Neural cell (in vitro differentiated cells): ENCODE measurements at regions not wholly inside any gene's neighbourhood (a gene's known extent, or its start where the extent isn't known, plus 50 kb on each side); places are given as distances from the start of the nearest gene placed in this dataset.

ENCODE experiments used
- H2AFZ ChIP-seq: fragments of 200-600, 300-800 bp; sonication (generic), shearing (Covaris generic); 2 replicates; pipeline ENCODE4 v1.6.0; 2014; ENCODE audit warnings: low read depth, mild to moderate bottlenecking, antibody characterized with exemption, low read length, moderate library complexity
- H3F3A ChIP-seq: fragments of 200-600 bp; shearing (Covaris generic); 2 replicates; pipeline ENCODE4 v1.6.1; 2016; ENCODE audit warnings: mild to moderate bottlenecking, moderate library complexity, mixed read lengths, antibody characterized with exemption, low read length; ENCODE audit not compliant: insufficient read depth, poor library complexity, severe bottlenecking
- H3K27ac ChIP-seq: fragments of 200-600, 300-800 bp; sonication (generic), shearing (Covaris generic); 2 replicates; pipeline ENCODE4 v1.5.1; 2014; ENCODE audit warnings: mild to moderate bottlenecking, low read length, moderate library complexity
- H3K27me3 ChIP-seq: fragments of 300-800, 200-600 bp; sonication (generic), shearing (Covaris generic); 2 replicates; pipeline ENCODE4 v1.6.0; 2014; ENCODE audit warnings: mild to moderate bottlenecking, low read depth, low read length, moderate library complexity; ENCODE audit not compliant: insufficient read depth
- H3K36me3 ChIP-seq: fragments of 300-800, 200-600 bp; sonication (generic), shearing (Covaris generic); 2 replicates; pipeline ENCODE4 v1.5.1; 2014; ENCODE audit warnings: mild to moderate bottlenecking, antibody characterized with exemption, low read length, moderate library complexity; ENCODE audit not compliant: insufficient read depth
- H3K4me2 ChIP-seq: fragments of 300-800, 200-600 bp; sonication (generic), shearing (Covaris generic); 2 replicates; pipeline ENCODE4 v1.6.0; 2014; ENCODE audit warnings: mild to moderate bottlenecking, low read length
- H3K4me3 ChIP-seq: fragments of 300-800, 200-600 bp; sonication (generic), shearing (Covaris generic); 2 replicates; pipeline ENCODE4 v1.5.1; 2014; ENCODE audit warnings: mild to moderate bottlenecking, low read length, moderate library complexity
- H3K79me2 ChIP-seq: fragments of 200-600 bp; shearing (Covaris generic); replicated peaks from 2 replicates; pipeline ENCODE4 v1.6.0; 2014; ENCODE audit warnings: mild to moderate bottlenecking, low read length, moderate library complexity; ENCODE audit not compliant: insufficient read depth
- H3K9ac ChIP-seq: fragments of 300-800, 200-600 bp; sonication (generic), shearing (Covaris generic); 2 replicates; pipeline ENCODE4 v1.6.1; 2016; ENCODE audit warnings: mild to moderate bottlenecking, low read length, mixed read lengths
- H3K9me2 ChIP-seq: fragments of 200-600 bp; shearing (Covaris generic); 2 replicates; pipeline ENCODE4 v1.6.1; 2016; ENCODE audit warnings: mild to moderate bottlenecking, low read length, mixed read lengths; ENCODE audit not compliant: insufficient read depth
- H3K9me3 ChIP-seq: fragments of 200-600, 300-800 bp; sonication (generic), shearing (Covaris generic); 2 replicates; pipeline ENCODE4 v1.6.1; 2016; ENCODE audit warnings: mild to moderate bottlenecking, mixed run types, low read length, moderate library complexity, mixed read lengths
- H4K20me1 ChIP-seq: fragments of 200-600 bp; shearing (Covaris generic); 2 replicates; pipeline ENCODE4 v1.6.1; 2016; ENCODE audit warnings: mild to moderate bottlenecking, mixed run types; ENCODE audit not compliant: insufficient read depth
- CTCF ChIP-seq: fragments of 450-650 bp; IDR thresholded peaks from 2 replicates; pipeline ENCODE4 v1.5.1; 2014; ENCODE audit warnings: antibody characterized with exemption, mild to moderate bottlenecking, moderate library complexity; ENCODE audit not compliant: poor library complexity, severe bottlenecking
- EP300 ChIP-seq: fragments of 450-650 bp; conservative IDR thresholded peaks from 2 replicates; pipeline ENCODE4 v1.6.1; 2014; ENCODE audit warnings: antibody characterized with exemption, mild to moderate bottlenecking, moderate library complexity; ENCODE audit not compliant: poor library complexity, severe bottlenecking
- EZH2 ChIP-seq: fragments of 200-600, 300-800 bp; shearing (Covaris generic), sonication (generic); IDR thresholded peaks from 2 replicates; pipeline ENCODE4 v1.6.1; 2014; ENCODE audit warnings: antibody characterized with exemption, low read length, borderline replicate concordance, mild to moderate bottlenecking; ENCODE audit not compliant: insufficient read depth, poor library complexity, severe bottlenecking
- MXI1 ChIP-seq: fragments of 450-650 bp; conservative IDR thresholded peaks from 2 replicates; pipeline ENCODE4 v1.6.1; 2014; ENCODE audit warnings: antibody characterized with exemption, mild to moderate bottlenecking; ENCODE audit not compliant: poor library complexity, severe bottlenecking
- POLR2AphosphoS5 ChIP-seq: IDR thresholded peaks from 2 replicates; pipeline ENCODE4 v1.6.1; 2012
- RAD21 ChIP-seq: fragments of 450-650 bp; conservative IDR thresholded peaks from 2 replicates; pipeline ENCODE4 v1.6.1; 2014; ENCODE audit warnings: antibody characterized with exemption, mild to moderate bottlenecking, moderate library complexity
- SMC3 ChIP-seq: fragments of 450-650 bp; conservative IDR thresholded peaks from 2 replicates; pipeline ENCODE4 v1.6.1; 2014; ENCODE audit warnings: antibody characterized with exemption, mild to moderate bottlenecking, moderate library complexity; ENCODE audit not compliant: poor library complexity
- TAF1 ChIP-seq: IDR thresholded peaks from 2 replicates; pipeline ENCODE4 v1.6.1; 2012; ENCODE audit warnings: low read depth
- TF ChIP-seq, protein P1 (sequence below): IDR thresholded peaks from 2 replicates; pipeline ENCODE4 v1.6.1; 2012; ENCODE audit warnings: borderline replicate concordance

DNA sequence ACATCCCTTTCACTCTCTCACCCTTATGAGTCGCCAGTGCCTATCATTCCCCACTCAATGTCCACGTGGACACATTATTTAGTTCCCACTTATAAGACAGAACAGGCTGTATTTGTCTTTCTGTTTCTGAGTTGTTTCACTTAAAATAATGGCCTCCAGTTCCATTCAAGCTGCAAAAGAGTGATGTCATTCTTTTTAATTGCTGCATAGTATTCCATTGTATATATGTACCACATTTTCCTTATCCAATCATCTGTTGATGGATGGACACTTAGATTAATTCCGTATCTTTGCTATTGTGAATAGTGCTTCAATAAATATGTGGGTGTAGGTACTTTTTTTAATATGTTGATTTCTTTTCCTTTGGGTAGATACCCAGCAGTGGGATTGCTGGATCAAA, 79.1 kb downstream of the ZNF365 start:
- H3K27me3 ChIP-seq = no peaks in the 10 kb centered on the region
- no peak overlapping the region for H3K4me3 ChIP-seq
- TF ChIP-seq CTCF (no peak), TAF1 (no peak), RAD21 (no peak)
- TF ChIP-seq, protein P1, sequence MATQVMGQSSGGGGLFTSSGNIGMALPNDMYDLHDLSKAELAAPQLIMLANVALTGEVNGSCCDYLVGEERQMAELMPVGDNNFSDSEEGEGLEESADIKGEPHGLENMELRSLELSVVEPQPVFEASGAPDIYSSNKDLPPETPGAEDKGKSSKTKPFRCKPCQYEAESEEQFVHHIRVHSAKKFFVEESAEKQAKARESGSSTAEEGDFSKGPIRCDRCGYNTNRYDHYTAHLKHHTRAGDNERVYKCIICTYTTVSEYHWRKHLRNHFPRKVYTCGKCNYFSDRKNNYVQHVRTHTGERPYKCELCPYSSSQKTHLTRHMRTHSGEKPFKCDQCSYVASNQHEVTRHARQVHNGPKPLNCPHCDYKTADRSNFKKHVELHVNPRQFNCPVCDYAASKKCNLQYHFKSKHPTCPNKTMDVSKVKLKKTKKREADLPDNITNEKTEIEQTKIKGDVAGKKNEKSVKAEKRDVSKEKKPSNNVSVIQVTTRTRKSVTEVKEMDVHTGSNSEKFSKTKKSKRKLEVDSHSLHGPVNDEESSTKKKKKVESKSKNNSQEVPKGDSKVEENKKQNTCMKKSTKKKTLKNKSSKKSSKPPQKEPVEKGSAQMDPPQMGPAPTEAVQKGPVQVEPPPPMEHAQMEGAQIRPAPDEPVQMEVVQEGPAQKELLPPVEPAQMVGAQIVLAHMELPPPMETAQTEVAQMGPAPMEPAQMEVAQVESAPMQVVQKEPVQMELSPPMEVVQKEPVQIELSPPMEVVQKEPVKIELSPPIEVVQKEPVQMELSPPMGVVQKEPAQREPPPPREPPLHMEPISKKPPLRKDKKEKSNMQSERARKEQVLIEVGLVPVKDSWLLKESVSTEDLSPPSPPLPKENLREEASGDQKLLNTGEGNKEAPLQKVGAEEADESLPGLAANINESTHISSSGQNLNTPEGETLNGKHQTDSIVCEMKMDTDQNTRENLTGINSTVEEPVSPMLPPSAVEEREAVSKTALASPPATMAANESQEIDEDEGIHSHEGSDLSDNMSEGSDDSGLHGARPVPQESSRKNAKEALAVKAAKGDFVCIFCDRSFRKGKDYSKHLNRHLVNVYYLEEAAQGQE = no peak
- H3K9ac ChIP-seq = no peak overlapping the region
- no peak overlapping the region for H3K4me2 ChIP-seq
- H3K36me3 ChIP-seq = no peaks in the 10 kb centered on the region
- H3F3A ChIP-seq = no peaks in the 10 kb centered on the region
- no peak overlapping the region for H2AFZ ChIP-seq
- H3K79me2 ChIP-seq = no peaks in the 10 kb centered on the region
- H4K20me1 ChIP-seq = no peaks in the 10 kb centered on the region
- H3K9me3 ChIP-seq = no peaks in the 10 kb centered on the region
- H3K9me2 ChIP-seq = no peaks in the 10 kb centered on the region
- H3K27ac ChIP-seq = no peak overlapping the region

DNA sequence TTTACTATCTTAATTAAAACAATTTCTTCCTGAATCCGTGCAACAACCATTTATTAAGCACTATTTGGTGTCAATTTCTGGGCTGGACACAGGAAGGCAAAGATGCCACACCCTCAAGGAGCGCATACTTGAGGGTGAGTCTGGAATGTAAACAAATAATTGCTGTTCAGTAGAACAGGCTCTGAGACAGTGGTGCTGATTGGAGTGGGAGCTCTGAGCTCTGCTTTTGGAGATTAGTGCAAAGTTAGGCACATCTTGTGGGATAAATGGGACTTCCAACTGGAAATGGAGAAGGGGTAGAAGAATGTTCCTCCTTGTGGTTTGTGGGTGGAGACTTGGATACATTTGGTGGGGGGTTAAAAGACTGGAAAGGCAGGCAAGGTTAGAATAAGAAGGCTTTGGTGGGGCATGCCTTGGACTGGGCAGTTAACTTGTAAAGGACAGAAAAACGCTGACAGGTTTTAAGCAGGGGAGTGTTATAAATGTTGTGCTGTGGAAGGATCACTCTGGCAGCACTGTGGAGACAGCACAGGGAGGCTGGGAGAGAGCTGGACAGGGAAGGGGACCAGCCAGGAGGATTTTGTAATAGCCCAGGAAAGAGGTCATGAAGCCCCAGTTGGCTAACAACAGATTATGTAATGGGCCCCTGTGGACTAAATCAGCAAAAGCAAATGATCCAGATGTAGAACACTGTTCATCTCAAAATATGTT, 80.7 kb downstream of the ZNF365 start:
- H2AFZ ChIP-seq = no peak overlapping the region
- H3K27ac ChIP-seq = no peak overlapping the region
- no peaks in the 10 kb centered on the region for H3K9me2 ChIP-seq
- TF ChIP-seq EP300 = no peak
- TF ChIP-seq POLR2AphosphoS5 = no peak
- TF ChIP-seq EZH2 = no peak
- no peak for TF ChIP-seq SMC3
- TF ChIP-seq MXI1 = no peak
- TF ChIP-seq TAF1 = no peak
- TF ChIP-seq CTCF = no peak
- TF ChIP-seq, protein P1 = no peak
- TF ChIP-seq RAD21 = no peak
- no peaks in the 10 kb centered on the region for H3K36me3 ChIP-seq
- H4K20me1 ChIP-seq = no peaks in the 10 kb centered on the region
- H3K27me3 ChIP-seq = no peaks in the 10 kb centered on the region
- no peaks in the 10 kb centered on the region for H3F3A ChIP-seq
- no peak overlapping the region for H3K4me2 ChIP-seq
- H3K9ac ChIP-seq = no peak overlapping the region
- no peaks in the 10 kb centered on the region for H3K9me3 ChIP-seq
- no peaks in the 10 kb centered on the region for H3K79me2 ChIP-seq
- H3K4me3 ChIP-seq = no peak overlapping the region
